ENCODE measurements at regions not wholly inside any gene's neighbourhood (a gene's known extent, or its start where the extent isn't known, plus 50 kb on each side); places are given as distances from the start of the nearest gene placed in this dataset.
A peak's percentile ranks its signal among the peaks of the same experiment; 100 is the strongest.

DNA sequence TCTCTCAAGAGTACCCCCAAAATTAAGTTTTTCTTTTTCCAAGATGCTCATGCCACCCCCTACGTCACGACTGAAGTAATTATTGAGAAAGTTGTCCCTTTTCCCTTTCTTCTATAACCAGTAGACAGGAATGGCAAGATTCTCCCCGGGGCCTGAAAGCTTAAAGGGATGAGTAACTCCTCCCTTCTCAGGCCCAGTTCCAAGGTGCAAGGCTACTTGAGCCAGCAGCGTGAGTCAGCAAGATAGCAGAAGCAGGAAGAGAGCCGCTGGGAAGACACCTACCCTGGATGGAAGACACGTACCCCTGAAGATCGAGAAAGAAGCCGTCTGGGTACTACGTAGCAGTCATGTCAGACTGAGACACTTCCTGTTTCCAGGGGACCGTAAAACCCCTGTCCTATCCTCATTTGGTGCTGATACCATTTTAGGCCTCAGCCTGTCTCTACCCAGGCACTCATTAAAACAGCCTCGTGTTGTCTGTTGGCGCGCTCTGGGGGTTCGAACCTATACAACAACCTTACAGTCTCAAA lies 241.0 kb downstream of the ADGRG6 start:
- no peak overlapping the region for H3K4me3 Mint-ChIP-seq
- H3K27me3 Mint-ChIP-seq, result no peaks in the 10 kb centered on the region
- peaks cover 12% of the 10 kb centered on the region for H3K9me3 Mint-ChIP-seq
- H3K4me1 Mint-ChIP-seq, result peaks cover 28% of the 10 kb centered on the region
- H3K27ac Mint-ChIP-seq, result no peak overlapping the region
- ChIA-PET CTCF (no interaction called here), POLR2A (no interaction called here)
- no peak for DNase-seq
- peaks cover 2% of the 10 kb centered on the region for H3K36me3 Mint-ChIP-seq (ENCODE audit: low read depth)

DNA sequence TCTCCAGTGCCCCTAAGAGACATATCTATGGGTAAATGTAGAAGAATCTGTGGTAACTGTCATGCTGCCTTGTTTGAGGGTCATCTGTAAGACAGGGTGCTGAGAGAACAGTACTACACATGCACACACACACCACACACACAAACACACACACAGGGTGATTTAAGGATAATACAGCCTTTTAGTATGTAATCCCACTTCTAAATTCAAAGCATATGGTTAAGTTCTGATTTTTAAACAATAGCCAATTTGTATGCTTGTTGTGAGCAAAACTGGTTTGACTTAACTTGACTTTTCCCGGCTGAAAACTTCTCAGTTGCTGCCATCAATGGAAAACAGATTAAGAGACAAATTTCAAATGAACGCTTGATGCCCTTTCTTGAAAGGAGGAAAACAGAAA lies 241.8 kb downstream of the ADGRG6 start:
- POLR2A ChIA-PET, result no interaction called here
- H3K4me3 Mint-ChIP-seq, result no peak overlapping the region
- peaks cover 12% of the 10 kb centered on the region for H3K9me3 Mint-ChIP-seq
- no peaks in the 10 kb centered on the region for H3K36me3 Mint-ChIP-seq (ENCODE audit: low read depth)
- CTCF ChIA-PET, result no interaction called here
- H3K4me1 Mint-ChIP-seq, result peaks cover 30% of the 10 kb centered on the region
- H3K27me3 Mint-ChIP-seq, result no peaks in the 10 kb centered on the region
- no peak for DNase-seq
- H3K27ac Mint-ChIP-seq, result no peak overlapping the region

DNA sequence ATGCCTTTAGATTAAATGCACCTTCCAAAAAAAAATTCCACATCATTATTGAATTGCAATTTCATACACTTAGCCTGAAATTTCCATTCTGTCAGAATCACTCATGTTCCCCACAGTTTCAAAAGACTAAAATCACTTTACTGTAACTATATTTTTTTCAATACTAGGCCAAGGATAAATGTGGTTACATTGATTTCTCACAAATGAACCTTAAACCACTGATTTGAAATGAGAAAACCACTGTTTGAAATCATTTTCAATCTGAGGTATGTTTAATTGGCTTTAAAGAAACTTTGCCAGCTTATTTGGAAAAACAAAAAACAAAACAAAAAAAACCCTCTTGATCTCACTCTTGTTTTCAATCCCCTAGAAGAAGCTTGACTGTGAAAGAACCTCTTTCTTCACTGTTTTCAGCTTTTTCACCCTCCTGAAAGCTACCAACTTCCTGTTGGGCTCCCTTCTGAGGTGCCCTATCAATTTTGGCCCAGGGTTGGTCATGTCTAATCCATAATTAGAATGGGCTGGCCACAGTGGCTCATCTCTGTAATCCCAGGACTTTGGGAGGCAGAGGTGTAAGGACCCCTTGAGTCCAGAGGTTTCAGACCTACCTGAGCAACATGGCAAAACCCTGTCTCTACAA lies 242.5 kb downstream of the ADGRG6 start:
- Mint-ChIP-seq H3K36me3 (ENCODE audit: low read depth) (peaks cover 3% of the 10 kb centered on the region), H3K27ac (peak overlapping the region; percentile 76), H3K4me1 (peaks cover 37% of the 10 kb centered on the region), H3K9me3 (peaks cover 12% of the 10 kb centered on the region), H3K27me3 (no peaks in the 10 kb centered on the region), H3K4me3 (no peak overlapping the region)
- ChIA-PET CTCF (interaction anchor here (1.2 kb wide), 1 partner anchor 9 kb away, joined by 3 read pairs; no protein-coding TSS in a partner anchor), POLR2A (no interaction called here)
- DNase-seq, result no peak

DNA sequence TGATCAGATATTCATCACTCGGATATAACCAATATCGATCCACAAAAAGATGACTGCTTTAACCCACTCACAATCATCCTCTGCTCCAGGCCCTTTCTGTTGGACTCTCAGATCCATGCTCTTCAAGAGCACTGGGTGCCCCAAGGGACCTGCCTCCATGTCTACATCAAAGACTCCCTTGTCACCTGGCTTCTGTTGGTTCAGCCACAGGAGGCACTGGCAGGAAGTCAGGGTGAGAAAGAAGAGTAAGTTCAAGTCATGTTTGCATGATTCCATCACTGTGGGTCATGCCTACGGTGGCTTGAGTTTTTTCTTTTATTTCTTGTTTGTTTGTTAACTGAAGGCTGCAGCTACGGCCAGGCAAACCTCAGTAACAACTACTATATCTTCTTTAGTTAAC lies 243.3 kb downstream of the ADGRG6 start:
- H3K4me1 Mint-ChIP-seq, result peaks cover 40% of the 10 kb centered on the region
- H3K9me3 Mint-ChIP-seq, result peaks cover 12% of the 10 kb centered on the region
- H3K36me3 Mint-ChIP-seq (ENCODE audit: low read depth), result peaks cover 5% of the 10 kb centered on the region
- CTCF ChIA-PET, result interaction anchor here (1.2 kb wide), 1 partner anchor 10 kb away, joined by 3 read pairs; no protein-coding TSS in a partner anchor
- no peak overlapping the region for H3K4me3 Mint-ChIP-seq
- peak; percentile 23 for DNase-seq
- H3K27me3 Mint-ChIP-seq, result no peaks in the 10 kb centered on the region
- H3K27ac Mint-ChIP-seq, result peak overlapping the region; percentile 51
- POLR2A ChIA-PET, result no interaction called here

DNA sequence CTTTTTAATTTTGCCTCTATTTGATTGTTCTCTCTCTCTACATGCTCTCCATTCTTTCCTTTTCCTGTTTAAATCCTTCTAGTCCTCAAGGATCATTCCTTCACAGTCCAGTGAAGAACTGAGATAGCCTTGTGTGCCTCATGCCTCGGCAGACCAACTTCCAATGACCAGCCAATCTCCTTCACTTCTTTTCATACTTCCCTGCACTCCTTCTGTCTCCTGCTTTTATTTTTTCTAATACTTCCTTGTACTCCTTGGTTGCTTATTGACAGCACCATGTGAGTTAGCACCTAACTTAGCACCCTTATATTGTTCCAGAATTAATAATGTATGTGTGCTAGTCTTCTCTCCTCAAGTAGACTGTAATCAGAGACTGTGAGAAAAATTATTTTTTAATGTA lies 246.8 kb downstream of the ADGRG6 start:
- Mint-ChIP-seq H3K27ac (peak overlapping the region; percentile 82), H3K4me1 (peaks cover 55% of the 10 kb centered on the region), H3K4me3 (no peak overlapping the region), H3K36me3 (ENCODE audit: low read depth) (peaks cover 5% of the 10 kb centered on the region), H3K9me3 (peaks cover 10% of the 10 kb centered on the region), H3K27me3 (peaks cover 2% of the 10 kb centered on the region)
- ChIA-PET CTCF (no interaction called here), POLR2A (no interaction called here)
- DNase-seq, result no peak

DNA sequence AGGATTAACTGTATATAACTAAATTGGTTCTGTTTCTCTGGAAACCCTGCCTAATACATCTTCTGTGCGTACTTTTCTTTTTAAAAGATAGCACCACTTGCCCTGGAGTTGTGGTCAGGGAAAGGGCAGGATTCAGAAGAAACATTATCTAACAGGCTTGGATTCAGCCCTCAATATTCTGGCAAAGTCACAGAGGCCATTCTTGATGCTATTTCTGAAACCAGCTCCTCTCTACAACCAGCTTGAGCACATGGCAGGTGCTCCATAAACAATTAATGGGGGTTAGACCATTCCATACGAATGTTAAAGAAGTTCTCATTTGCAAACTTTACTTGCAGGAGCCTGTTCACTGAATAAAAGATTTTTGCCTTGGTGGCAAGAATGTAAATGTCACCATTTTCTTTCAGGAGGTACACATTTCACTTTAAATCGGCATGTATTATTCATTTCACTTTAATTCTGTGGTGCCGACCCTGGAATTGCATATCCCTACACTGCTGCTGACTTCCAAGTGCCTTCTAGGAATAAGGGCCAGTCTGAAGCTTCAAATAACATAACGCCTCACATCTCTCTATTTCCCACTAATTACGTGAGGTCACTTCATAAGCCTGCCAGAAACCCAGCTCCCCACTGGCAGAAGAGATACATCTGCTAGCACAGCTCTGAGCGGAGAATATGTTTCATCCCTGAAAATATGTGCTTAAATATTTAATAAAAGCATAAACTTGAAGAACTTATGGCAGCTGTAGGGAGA lies 248.7 kb downstream of the ADGRG6 start:
- H3K27ac Mint-ChIP-seq, result no peak overlapping the region
- H3K9me3 Mint-ChIP-seq, result peaks cover 12% of the 10 kb centered on the region
- H3K27me3 Mint-ChIP-seq, result peaks cover 2% of the 10 kb centered on the region
- peaks cover 37% of the 10 kb centered on the region for H3K4me1 Mint-ChIP-seq
- DNase-seq, result no peak
- peaks cover 5% of the 10 kb centered on the region for H3K36me3 Mint-ChIP-seq (ENCODE audit: low read depth)
- ChIA-PET CTCF (interaction anchor here (0.5 to 0.6 kb wide), 2 partner anchors 85 to 1451 kb away, joined by 3 to 4 read pairs; no protein-coding TSS in a partner anchor), POLR2A (no interaction called here)
- H3K4me3 Mint-ChIP-seq, result no peak overlapping the region

DNA sequence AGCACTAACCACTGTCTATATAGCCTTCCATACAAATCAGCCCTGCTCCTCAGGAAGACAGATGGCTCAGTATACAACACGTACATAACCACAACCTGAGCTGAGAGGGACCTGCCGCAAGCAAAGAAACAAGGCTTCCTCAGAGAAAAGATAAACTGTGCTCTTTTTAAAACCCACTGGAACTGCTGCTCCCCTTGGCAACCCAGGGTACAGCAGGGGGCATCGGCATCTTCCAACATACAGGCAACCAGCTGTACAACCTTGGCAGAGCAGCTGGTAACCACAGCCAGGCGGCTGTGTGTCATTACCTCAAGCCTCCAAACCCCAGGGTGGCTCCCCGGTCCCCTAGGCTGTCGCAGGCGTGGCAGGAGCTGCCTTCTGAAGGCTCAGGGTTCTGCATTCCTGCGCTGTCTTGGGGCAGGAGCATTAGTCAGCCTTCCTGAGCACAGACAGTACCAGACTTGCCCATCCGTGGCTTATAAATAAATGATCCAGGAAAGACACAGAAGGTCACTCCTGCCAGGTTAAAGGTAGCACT lies 249.5 kb downstream of the ADGRG6 start:
- peak overlapping the region; percentile 57 for H3K27ac Mint-ChIP-seq
- peak overlapping the region; percentile 33 for H3K4me3 Mint-ChIP-seq
- H3K4me1 Mint-ChIP-seq, result peaks cover 32% of the 10 kb centered on the region

DNA sequence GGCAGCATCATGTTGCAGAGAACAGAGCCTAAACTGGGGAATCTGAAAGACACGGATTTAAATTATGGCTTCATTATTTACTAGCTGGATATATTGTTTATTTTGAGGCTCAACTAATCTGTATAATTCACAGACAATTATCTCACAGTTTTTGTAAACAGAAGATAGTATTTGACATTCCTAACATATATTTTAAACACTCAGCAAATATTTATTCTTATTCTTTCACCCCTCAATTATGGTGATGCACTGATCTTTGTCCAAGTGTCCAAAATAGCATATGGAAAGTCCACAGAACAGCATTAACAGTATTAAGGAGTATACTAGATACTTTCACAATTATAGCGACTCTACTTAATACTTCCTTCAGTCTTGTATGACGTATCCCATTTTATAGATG lies 257.0 kb downstream of the ADGRG6 start:
- peaks cover 8% of the 10 kb centered on the region for H3K9me3 Mint-ChIP-seq
- no peak overlapping the region for H3K27ac Mint-ChIP-seq
- DNase-seq, result no peak
- H3K36me3 Mint-ChIP-seq (ENCODE audit: low read depth), result no peaks in the 10 kb centered on the region
- ChIA-PET CTCF (interaction anchor here (1.1 kb wide), 1 partner anchor 76 kb away, joined by 3 read pairs; no protein-coding TSS in a partner anchor), POLR2A (no interaction called here)
- H3K4me3 Mint-ChIP-seq, result no peak overlapping the region
- H3K27me3 Mint-ChIP-seq, result no peaks in the 10 kb centered on the region
- peaks cover 21% of the 10 kb centered on the region for H3K4me1 Mint-ChIP-seq

More for the DNA sequence above, 249.5 kb downstream of the ADGRG6 start:
- POLR2A ChIA-PET, result no interaction called here
- peak; percentile 61 for DNase-seq
- CTCF ChIA-PET, result no interaction called here
- peaks cover 12% of the 10 kb centered on the region for H3K9me3 Mint-ChIP-seq
- peaks cover 5% of the 10 kb centered on the region for H3K36me3 Mint-ChIP-seq (ENCODE audit: low read depth)
- peaks cover 2% of the 10 kb centered on the region for H3K27me3 Mint-ChIP-seq

DNA sequence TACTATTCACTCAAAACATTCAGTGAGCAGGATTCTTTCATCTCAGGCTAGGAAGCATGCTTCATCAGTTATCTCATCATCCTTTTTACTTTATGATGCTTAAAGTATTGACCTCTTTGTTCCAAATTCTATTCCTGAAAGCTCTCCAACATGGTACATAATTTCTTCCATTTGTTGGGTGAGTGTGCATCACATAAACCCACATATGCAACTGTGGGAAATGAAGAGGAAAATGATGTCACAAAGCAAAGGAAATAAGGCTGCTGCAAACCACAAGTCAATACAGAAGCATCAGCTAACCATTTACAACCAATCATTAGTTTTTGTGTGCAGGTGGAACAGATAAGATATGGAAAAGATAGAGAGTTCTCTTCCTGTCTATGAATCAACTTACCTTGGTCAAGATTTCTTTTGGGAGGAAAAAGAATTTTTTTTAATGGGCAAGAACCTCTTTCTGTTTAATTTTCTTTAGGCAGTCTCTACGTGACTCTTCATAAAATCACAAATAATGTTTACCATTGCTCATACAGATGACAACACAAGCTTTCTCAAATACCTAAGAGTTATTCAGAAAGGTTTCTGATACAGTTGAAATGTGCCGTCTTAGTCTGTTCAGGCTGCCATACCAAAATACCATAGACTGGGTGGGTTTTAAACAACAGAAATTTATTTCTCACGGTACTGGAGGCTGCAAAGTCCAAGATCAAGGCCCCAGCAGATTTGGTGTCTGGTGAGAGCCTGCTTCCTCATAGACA lies 259.9 kb downstream of the ADGRG6 start:
- CTCF ChIA-PET, result interaction anchor here (0.6 kb wide), 1 partner anchor 45 kb away, joined by 6 read pairs; no protein-coding TSS in a partner anchor
- POLR2A ChIA-PET, result no interaction called here
- DNase-seq, result no peak
- Mint-ChIP-seq H3K36me3 (ENCODE audit: low read depth) (no peaks in the 10 kb centered on the region), H3K27ac (no peak overlapping the region), H3K27me3 (no peaks in the 10 kb centered on the region), H3K4me3 (no peak overlapping the region), H3K9me3 (peaks cover 4% of the 10 kb centered on the region), H3K4me1 (peaks cover 24% of the 10 kb centered on the region)

DNA sequence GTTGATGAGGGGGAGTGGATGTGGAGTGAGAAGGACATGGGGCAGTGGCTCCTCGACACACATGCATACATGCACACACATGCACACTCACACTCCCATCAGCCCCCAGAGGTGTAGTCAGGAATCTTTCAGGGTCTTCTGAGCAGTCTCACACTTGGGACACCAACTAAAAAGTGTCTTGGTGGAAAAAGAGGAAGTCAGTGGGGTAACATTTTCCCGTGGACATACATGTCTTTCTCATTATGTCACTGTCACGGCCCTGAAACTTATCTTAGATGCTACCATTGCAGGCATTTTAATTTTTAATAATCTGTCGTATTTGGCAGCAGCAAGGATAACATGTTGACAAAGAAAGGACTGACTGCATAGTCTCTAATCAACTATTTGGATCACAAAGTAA lies 261.1 kb downstream of the ADGRG6 start:
- DNase-seq, result no peak
- Mint-ChIP-seq H3K27ac (no peak overlapping the region), H3K9me3 (peaks cover 3% of the 10 kb centered on the region), H3K27me3 (no peaks in the 10 kb centered on the region), H3K36me3 (ENCODE audit: low read depth) (no peaks in the 10 kb centered on the region), H3K4me1 (peaks cover 36% of the 10 kb centered on the region), H3K4me3 (no peak overlapping the region)
- POLR2A ChIA-PET, result no interaction called here
- CTCF ChIA-PET, result no interaction called here

DNA sequence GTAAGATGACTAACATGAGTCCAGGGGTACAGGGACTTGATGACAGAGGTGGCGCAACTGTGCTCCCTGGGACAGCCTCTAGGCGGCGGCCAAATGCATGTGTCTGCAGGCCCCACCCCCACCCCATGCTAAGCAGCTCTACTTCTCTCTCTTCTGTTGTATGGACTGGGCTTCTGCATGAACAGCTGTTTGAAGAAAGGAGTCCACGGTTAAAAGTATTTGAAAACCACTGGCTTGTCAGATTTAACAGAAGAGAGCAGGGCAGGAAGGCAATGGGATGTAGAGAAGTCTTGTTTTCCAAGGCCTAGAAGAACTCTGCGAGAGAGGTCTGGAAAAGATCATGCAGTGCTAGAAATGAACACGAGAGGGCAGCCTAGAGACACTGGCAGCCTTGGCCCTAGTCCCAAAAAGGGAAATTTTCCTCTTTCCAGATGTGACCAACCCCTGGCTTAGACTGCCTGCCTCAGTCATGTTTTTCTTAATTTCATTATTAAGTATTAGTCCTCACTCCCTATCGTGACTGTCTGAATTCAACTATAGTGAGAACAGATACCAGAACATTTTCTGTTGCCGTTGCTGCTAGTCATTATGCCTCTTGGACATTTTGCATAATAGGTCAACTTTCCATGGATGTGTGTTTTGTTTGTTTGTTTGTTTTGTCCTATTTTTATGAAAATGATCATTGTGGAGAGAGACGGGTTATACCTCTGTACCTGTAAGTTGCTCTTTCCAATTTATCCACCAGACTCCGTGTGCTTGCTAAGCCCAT lies 265.0 kb downstream of the ADGRG6 start:
- ChIA-PET POLR2A (no interaction called here), CTCF (interaction anchor here (0.6 to 0.7 kb wide), 3 partner anchors 259 to 913 kb away, joined by 3 to 4 read pairs (median 3); no protein-coding TSS in a partner anchor)
- DNase-seq, result peak; percentile 63
- no peaks in the 10 kb centered on the region for H3K36me3 Mint-ChIP-seq (ENCODE audit: low read depth)
- H3K27ac Mint-ChIP-seq, result no peak overlapping the region
- H3K27me3 Mint-ChIP-seq, result no peaks in the 10 kb centered on the region
- H3K9me3 Mint-ChIP-seq, result no peaks in the 10 kb centered on the region
- H3K4me3 Mint-ChIP-seq, result no peak overlapping the region
- peaks cover 57% of the 10 kb centered on the region for H3K4me1 Mint-ChIP-seq

DNA sequence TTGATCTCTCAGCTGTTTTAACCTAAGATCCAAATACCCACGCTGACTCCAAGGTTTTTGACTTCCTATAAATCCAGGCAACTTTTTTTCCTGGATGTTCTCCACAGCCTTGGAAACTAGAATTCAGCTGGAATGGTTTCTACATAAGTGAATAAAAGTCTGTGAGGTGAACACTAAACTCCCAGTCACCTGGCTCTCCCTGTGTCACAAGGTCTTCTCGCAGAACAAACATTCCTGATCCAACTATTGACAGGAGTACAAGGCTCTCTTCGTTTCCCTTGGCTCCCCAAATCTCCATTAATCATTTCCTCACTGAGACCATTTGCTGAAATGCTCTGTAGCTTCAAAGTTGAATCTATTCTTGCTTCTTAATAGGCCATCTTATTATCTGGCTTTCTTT lies 265.7 kb downstream of the ADGRG6 start:
- peaks cover 52% of the 10 kb centered on the region for H3K4me1 Mint-ChIP-seq
- peaks cover 3% of the 10 kb centered on the region for H3K9me3 Mint-ChIP-seq
- no peak for DNase-seq
- POLR2A ChIA-PET, result no interaction called here
- H3K36me3 Mint-ChIP-seq (ENCODE audit: low read depth), result no peaks in the 10 kb centered on the region
- H3K27ac Mint-ChIP-seq, result no peak overlapping the region
- H3K27me3 Mint-ChIP-seq, result no peaks in the 10 kb centered on the region
- H3K4me3 Mint-ChIP-seq, result no peak overlapping the region
- CTCF ChIA-PET, result interaction anchor here (0.7 kb wide), 1 partner anchor 260 kb away, joined by 3 read pairs; no protein-coding TSS in a partner anchor
